Transverse colon (tissue), 4 donors: ENCODE measurements at regions not wholly inside any gene's neighbourhood (a gene's known extent, or its start where the extent isn't known, plus 50 kb on each side); places are given as distances from the start of the nearest gene placed in this dataset.

Experiments used
- POLR2A ChIP-seq: fragments of 450-650 bp; IDR thresholded peaks from one replicate; pipeline ENCODE4 v1.6.1; 2016; ENCODE audit warnings: antibody characterized with exemption, mild to moderate bottlenecking, moderate library complexity
- POLR2AphosphoS5 ChIP-seq, 3 donors: sonication (generic); formaldehyde crosslinking; IDR thresholded peaks; one replicate each; pipeline ENCODE4 v1.6.1; 2016; ENCODE audit warnings: antibody characterized with exemption in 3 of 3
- TF ChIP-seq, protein P1 (sequence below), 5 experiments: fragments of 200-600 bp in 3 of 5; fragments of 450-650 bp in 2 of 5; sonication (generic) in 3 of 5; IDR thresholded peaks; 1 replicate in 2 of 5; 2 replicates in 3 of 5; pipeline ENCODE4 v1.5.1; 2016 to 2017; ENCODE audit warnings: antibody characterized with exemption in 5 of 5, inconsistent platforms in 3 of 5, mild to moderate bottlenecking in 2 of 5, moderate library complexity in 1 of 5

DNA sequence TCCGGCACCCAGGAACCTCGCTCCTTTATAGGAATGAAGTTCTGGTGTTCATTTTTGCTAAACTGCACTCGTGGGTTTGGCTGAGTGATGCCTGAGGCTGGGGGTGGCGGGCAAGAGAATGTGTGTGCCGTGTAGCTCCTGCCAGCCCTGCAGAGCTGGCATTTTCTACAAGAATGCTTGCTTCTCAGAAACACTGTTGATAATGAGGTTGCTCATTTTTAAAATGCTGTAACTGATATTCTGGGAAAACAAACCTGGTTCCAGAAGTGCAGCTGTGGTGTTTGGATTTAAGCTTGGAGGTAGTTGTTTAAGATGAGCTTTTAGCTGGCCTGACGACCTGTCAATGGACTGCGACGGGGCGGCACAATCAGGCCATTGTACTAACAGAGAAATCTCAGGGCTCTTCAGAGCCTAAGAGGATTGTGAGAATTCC lies 511.9 kb upstream of the TNP1 start:
- TF ChIP-seq, protein P1, sequence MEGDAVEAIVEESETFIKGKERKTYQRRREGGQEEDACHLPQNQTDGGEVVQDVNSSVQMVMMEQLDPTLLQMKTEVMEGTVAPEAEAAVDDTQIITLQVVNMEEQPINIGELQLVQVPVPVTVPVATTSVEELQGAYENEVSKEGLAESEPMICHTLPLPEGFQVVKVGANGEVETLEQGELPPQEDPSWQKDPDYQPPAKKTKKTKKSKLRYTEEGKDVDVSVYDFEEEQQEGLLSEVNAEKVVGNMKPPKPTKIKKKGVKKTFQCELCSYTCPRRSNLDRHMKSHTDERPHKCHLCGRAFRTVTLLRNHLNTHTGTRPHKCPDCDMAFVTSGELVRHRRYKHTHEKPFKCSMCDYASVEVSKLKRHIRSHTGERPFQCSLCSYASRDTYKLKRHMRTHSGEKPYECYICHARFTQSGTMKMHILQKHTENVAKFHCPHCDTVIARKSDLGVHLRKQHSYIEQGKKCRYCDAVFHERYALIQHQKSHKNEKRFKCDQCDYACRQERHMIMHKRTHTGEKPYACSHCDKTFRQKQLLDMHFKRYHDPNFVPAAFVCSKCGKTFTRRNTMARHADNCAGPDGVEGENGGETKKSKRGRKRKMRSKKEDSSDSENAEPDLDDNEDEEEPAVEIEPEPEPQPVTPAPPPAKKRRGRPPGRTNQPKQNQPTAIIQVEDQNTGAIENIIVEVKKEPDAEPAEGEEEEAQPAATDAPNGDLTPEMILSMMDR (IDR thresholded peaks at IDR 0.05) = no peak
- TF ChIP-seq POLR2AphosphoS5 (IDR thresholded peaks at IDR 0.05) = no peak
- no peak for TF ChIP-seq POLR2A
